Activated CD8-positive, alpha-beta memory T cell treated with anti-CD3 and anti-CD28 coated beads, Interleukin-2, amount 10 ng/mL, durations not matched to agents 7 days and 5 days (primary cell): ENCODE measurements at regions not wholly inside any gene's neighbourhood (a gene's known extent, or its start where the extent isn't known, plus 50 kb on each side); places are given as distances from the start of the nearest gene placed in this dataset.

Experiments used
- ATAC-seq: fragments of 150-1000 bp; cut with Tn5 transposase; one replicate; pipeline ENCODE4 v1.10.0; 2021; ENCODE audit warnings: moderate library complexity
- CTCF ChIA-PET: fragments of 350-600 bp; sonication (Branson Sonifier 250); formaldehyde crosslinking; loops from one replicate; lab custom pipeline; 2021; ENCODE audit warnings: antibody characterized with exemption; lab: Charles Lee
- DNase-seq: peaks from one replicate; pipeline ENCODE4 v3.0.0-alpha.2; 2020
- H3K27ac Mint-ChIP-seq: one replicate; pipeline ENCODE4 v1.8.0; 2021; ENCODE audit warnings: mild to moderate bottlenecking, mixed read lengths
- H3K27me3 Mint-ChIP-seq: one replicate; pipeline ENCODE4 v1.8.0; 2021; ENCODE audit warnings: mixed read lengths
- H3K36me3 Mint-ChIP-seq: one replicate; pipeline ENCODE4 v1.8.0; 2021; ENCODE audit warnings: mild to moderate bottlenecking, mixed read lengths
- H3K4me1 Mint-ChIP-seq: one replicate; pipeline ENCODE4 v1.8.0; 2021; ENCODE audit warnings: mixed read lengths
- H3K4me3 Mint-ChIP-seq: one replicate; pipeline ENCODE4 v1.8.0; 2021; ENCODE audit warnings: mild to moderate bottlenecking, moderate library complexity, mixed read lengths
- H3K9me3 Mint-ChIP-seq: one replicate; pipeline ENCODE4 v1.8.0; 2022; ENCODE audit warnings: low read depth, mixed read lengths

DNA sequence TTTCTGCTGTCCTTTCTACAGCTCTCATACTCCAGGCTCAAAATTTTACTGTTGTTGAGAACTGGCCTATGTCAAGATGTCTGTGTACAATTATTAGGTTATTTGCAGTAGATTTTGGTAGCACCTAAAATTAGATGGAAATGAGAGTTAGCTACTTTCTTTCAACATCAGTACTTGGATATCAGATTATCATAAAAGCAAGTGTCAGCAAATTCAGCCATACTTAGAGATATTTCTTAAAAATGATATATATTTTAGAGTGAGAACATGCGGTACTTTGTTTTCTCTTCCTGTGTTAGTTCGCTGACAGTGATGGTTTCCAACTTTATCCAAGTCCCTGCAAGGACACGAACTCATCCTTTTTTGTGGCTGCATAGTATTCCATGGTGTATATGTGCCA lies 351.8 kb upstream of the LRRC7 start:
- DNase-seq (no peak), ATAC-seq (no peak)
- Mint-ChIP-seq H3K4me3 (no peak overlapping the region), H3K27ac (no peak overlapping the region), H3K27me3 (no peaks in the 10 kb centered on the region), H3K9me3 (peaks cover 6% of the 10 kb centered on the region), H3K4me1 (no peaks in the 10 kb centered on the region), H3K36me3 (no peaks in the 10 kb centered on the region)
- CTCF ChIA-PET = no interaction called here

- no peak for DNase-seq
- Mint-ChIP-seq H3K4me3 (no peak overlapping the region), H3K27me3 (no peaks in the 10 kb centered on the region), H3K36me3 (no peaks in the 10 kb centered on the region), H3K9me3 (no peaks in the 10 kb centered on the region), H3K27ac (no peak overlapping the region), H3K4me1 (no peaks in the 10 kb centered on the region)
- ATAC-seq = no peak
- CTCF ChIA-PET = no interaction called here
These were observed 347.1 kb upstream of the LRRC7 start for GRCh38 chr1:69220672-69221071.

GRCh38 chr1:69221524-69221923 lies 346.2 kb upstream of the LRRC7 start:
- DNase-seq (no peak), ATAC-seq (no peak)
- CTCF ChIA-PET = no interaction called here
- Mint-ChIP-seq H3K4me1 (no peaks in the 10 kb centered on the region), H3K4me3 (no peak overlapping the region), H3K27me3 (no peaks in the 10 kb centered on the region), H3K36me3 (no peaks in the 10 kb centered on the region), H3K27ac (no peak overlapping the region), H3K9me3 (no peaks in the 10 kb centered on the region)

DNA sequence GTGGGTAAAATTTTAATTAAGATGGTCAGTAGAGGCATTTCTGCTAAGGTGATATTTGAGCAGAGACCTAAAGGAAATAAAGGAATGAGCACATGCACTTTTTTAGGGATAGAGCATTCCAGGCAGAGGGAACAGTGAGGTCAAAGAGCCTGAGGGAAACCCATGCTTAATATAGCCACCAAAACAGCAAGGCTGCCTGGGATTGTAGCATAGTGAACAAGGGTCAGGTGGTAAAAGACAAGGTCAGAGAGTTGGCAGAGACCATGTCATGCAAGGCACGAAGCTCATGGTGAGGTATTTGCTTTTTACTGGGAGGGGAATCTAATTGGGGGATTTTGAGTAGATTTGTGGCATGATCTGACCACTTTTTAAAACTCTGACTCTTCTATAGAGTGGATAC lies 344.6 kb upstream of the LRRC7 start:
- no peak for DNase-seq
- ATAC-seq = no peak
- H3K27me3 Mint-ChIP-seq = no peaks in the 10 kb centered on the region
- no peaks in the 10 kb centered on the region for H3K9me3 Mint-ChIP-seq
- H3K4me3 Mint-ChIP-seq = no peak overlapping the region
- H3K4me1 Mint-ChIP-seq = no peaks in the 10 kb centered on the region
- CTCF ChIA-PET = no interaction called here
- H3K27ac Mint-ChIP-seq = no peak overlapping the region
- H3K36me3 Mint-ChIP-seq = no peaks in the 10 kb centered on the region

DNA sequence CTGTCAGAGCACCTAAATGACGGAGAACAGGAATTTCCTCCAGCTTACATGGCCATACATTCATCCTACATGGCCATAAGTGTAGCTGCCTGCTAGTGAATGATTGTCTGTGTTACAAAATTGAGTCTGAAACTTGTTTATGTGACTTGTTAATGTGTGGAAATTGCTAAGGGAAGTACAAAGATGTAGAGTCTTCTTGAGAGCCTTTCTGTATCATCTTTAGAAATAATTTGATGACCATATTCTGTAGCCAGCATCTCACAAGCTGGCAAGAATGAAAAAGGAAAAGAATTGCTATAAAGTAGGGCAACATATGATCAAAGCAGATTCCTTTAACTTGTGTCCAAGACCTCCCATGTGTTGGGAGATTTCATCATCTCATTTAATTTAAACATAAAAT lies 339.2 kb upstream of the LRRC7 start:
- ATAC-seq = no peak

GRCh38 chr1:69230208-69230607 lies 337.5 kb upstream of the LRRC7 start:
- Mint-ChIP-seq H3K36me3 (no peaks in the 10 kb centered on the region), H3K9me3 (peaks cover 3% of the 10 kb centered on the region), H3K4me3 (no peak overlapping the region), H3K27me3 (no peaks in the 10 kb centered on the region), H3K27ac (no peak overlapping the region), H3K4me1 (no peaks in the 10 kb centered on the region)
- ATAC-seq = no peak
- no peak for DNase-seq
- CTCF ChIA-PET = no interaction called here

More for the DNA sequence above, 339.2 kb upstream of the LRRC7 start:
- Mint-ChIP-seq H3K4me1 (no peaks in the 10 kb centered on the region), H3K9me3 (peaks cover 3% of the 10 kb centered on the region), H3K4me3 (no peak overlapping the region), H3K36me3 (no peaks in the 10 kb centered on the region), H3K27ac (no peak overlapping the region), H3K27me3 (no peaks in the 10 kb centered on the region)
- CTCF ChIA-PET = no interaction called here
- DNase-seq = no peak

DNA sequence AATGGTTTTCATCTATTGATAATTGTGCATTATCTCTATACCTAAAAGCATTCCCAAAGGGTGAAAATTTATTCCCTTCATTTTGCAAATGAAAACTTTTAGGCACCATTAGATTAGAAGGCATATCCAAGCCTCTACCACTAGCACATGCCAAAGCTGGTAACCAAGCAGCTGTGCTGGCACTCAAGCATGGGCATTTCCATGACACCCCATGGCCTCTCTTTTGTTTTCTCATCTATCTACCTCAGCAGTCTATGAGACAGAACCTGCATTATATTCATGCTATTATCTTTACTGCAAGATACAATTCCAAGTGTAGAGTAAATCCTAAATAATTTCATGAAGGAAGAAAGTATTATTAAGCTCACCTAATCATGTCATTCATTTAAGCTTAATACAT lies 334.3 kb upstream of the LRRC7 start:
- CTCF ChIA-PET = no interaction called here
- ATAC-seq (no peak), DNase-seq (no peak)
- Mint-ChIP-seq H3K27me3 (no peaks in the 10 kb centered on the region), H3K9me3 (peaks cover 6% of the 10 kb centered on the region), H3K4me1 (no peaks in the 10 kb centered on the region), H3K27ac (no peak overlapping the region), H3K4me3 (no peak overlapping the region), H3K36me3 (no peaks in the 10 kb centered on the region)

DNA sequence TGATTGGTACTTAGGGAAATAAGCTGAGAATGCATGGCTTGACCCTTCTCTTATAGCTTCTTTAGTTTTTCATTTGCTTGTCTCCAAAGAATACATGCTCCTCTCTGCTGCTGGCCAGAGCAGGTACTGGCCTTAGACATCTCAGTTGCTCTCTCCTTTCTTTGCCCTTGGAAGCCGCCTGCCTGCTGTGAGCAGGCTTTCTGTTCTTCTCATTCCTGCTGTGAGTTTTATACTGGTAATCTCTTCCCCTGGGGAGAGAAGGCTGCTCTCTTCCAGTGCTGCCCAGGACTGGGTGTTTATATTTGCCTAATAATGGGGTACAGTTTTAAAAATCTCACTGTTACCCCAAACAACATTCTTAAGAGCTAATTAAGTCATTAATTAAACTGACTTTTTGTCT lies 323.5 kb upstream of the LRRC7 start:
- no peaks in the 10 kb centered on the region for H3K9me3 Mint-ChIP-seq
- no peak for ATAC-seq
- CTCF ChIA-PET = no interaction called here
- no peak overlapping the region for H3K4me3 Mint-ChIP-seq
- no peaks in the 10 kb centered on the region for H3K36me3 Mint-ChIP-seq
- no peaks in the 10 kb centered on the region for H3K27me3 Mint-ChIP-seq
- no peak for DNase-seq
- no peaks in the 10 kb centered on the region for H3K4me1 Mint-ChIP-seq
- H3K27ac Mint-ChIP-seq = no peak overlapping the region

DNA sequence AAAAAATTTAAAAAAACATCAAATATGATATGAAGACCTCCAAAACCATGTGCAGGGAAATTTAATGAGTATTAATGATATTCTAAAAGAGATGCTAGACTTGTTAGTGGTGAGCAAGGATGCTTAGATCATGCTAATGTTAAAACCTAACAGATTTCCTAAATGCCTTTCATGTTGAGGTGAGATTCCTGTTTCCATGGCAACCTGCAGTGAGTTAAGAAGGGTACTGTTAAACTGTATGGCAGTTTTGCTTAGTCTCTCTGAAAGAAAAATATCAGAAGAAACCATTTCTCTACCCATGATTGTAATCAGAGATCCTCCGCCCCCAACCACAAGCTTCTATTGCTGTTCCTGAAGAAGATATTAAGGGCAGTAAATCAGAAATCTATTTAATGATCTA lies 321.6 kb upstream of the LRRC7 start:
- Mint-ChIP-seq H3K36me3 (no peaks in the 10 kb centered on the region), H3K4me3 (no peak overlapping the region), H3K27ac (no peak overlapping the region), H3K4me1 (no peaks in the 10 kb centered on the region), H3K9me3 (peaks cover 2% of the 10 kb centered on the region), H3K27me3 (no peaks in the 10 kb centered on the region)
- CTCF ChIA-PET = no interaction called here
- ATAC-seq (no peak), DNase-seq (no peak)

DNA sequence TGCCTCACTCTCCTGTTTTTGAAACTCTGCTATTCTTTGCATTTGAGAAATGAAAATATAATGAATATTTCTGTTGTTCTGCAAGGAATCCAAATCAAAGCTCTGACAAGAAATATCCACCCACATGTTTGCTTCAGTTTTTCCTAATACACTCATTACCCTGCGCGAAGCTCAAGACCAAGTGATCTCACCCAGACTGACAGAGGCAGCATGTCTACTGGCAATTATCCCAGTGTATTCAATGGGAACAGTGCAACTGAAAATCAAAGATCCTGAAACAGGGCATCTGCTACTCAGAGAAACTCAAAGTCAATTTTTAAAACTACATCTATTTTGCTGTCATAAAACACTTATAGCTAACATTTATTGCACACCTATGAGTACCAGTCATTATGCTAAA lies 321.0 kb upstream of the LRRC7 start:
- Mint-ChIP-seq H3K27me3 (no peaks in the 10 kb centered on the region), H3K9me3 (peaks cover 2% of the 10 kb centered on the region), H3K4me3 (no peak overlapping the region), H3K36me3 (no peaks in the 10 kb centered on the region), H3K27ac (no peak overlapping the region), H3K4me1 (no peaks in the 10 kb centered on the region)
- no peak for DNase-seq
- no peak for ATAC-seq
- CTCF ChIA-PET = no interaction called here

- CTCF ChIA-PET = no interaction called here
- Mint-ChIP-seq H3K36me3 (no peaks in the 10 kb centered on the region), H3K4me1 (no peaks in the 10 kb centered on the region), H3K27ac (no peak overlapping the region), H3K4me3 (no peak overlapping the region), H3K9me3 (peaks cover 5% of the 10 kb centered on the region), H3K27me3 (no peaks in the 10 kb centered on the region)
- DNase-seq (no peak), ATAC-seq (no peak)
These were observed 315.0 kb upstream of the LRRC7 start for GRCh38 chr1:69252696-69253095.

DNA sequence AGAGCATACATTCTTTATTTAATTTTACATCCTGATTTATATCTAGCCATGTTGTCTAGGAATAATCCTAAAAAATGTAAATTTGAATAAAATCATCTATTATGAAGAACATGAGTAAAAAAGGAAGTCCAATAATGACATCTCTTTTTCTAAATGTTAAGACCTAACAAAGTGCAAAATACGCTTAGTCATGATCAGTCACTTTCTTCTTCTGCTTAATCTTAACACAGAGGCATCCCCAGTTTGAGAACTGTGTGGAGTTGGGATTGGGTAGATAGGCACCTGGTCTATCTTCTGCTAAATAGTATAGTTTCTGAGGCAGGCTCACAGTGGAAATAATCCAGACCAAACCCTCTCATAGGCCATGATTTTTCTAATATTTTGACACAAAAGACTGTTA lies 311.7 kb upstream of the LRRC7 start:
- DNase-seq = no peak
- Mint-ChIP-seq H3K27me3 (no peaks in the 10 kb centered on the region), H3K4me3 (no peak overlapping the region), H3K36me3 (no peaks in the 10 kb centered on the region), H3K4me1 (no peaks in the 10 kb centered on the region), H3K9me3 (peaks cover 3% of the 10 kb centered on the region), H3K27ac (no peak overlapping the region)
- CTCF ChIA-PET = no interaction called here
- no peak for ATAC-seq

DNA sequence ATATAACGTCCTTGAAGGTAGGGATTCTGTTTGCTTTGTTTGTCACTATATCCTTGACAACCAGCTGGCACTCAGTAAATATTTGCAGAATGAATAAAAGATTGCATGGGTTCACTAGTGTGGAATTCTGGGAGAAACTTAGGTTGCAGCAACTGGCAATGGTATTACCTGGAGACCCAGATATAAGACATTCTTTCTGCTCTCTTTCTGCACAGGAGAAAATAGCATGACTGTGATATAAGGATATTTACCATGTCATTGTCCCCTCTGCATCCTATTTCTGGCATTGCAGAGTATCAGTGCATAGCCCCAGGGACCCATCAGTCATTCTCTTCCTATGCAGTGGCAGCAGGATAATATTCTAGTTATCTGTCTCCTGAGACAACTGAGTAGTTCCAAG lies 308.9 kb upstream of the LRRC7 start:
- no peak for DNase-seq
- CTCF ChIA-PET = no interaction called here
- peaks cover 5% of the 10 kb centered on the region for H3K9me3 Mint-ChIP-seq
- no peaks in the 10 kb centered on the region for H3K4me1 Mint-ChIP-seq
- H3K27ac Mint-ChIP-seq = no peak overlapping the region
- no peak for ATAC-seq
- no peak overlapping the region for H3K4me3 Mint-ChIP-seq
- no peaks in the 10 kb centered on the region for H3K36me3 Mint-ChIP-seq
- no peaks in the 10 kb centered on the region for H3K27me3 Mint-ChIP-seq

DNA sequence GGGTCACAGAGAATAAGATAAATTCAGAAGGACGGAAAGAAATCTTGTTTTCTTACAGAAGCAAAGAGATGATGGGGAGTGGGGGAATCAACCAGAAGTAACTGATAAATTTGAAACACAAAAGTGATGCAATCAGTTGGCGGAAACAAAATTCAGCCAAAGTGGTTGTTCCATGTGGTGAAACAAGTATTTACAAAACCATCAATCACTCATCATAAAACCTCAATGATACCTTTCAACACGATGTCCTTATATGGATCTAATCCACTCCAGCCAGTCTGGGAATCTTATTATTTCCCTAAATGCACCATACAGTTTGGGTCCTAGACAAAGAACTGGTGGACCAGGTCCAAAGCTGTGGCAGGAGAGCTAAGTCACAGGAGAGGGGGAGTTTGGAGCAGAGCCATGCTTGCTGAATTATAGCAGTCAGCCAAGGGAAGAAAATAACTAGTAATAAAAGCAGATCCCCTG lies 303.8 kb upstream of the LRRC7 start:
- Mint-ChIP-seq H3K36me3 (no peaks in the 10 kb centered on the region), H3K27me3 (no peaks in the 10 kb centered on the region), H3K9me3 (peaks cover 9% of the 10 kb centered on the region)

DNA sequence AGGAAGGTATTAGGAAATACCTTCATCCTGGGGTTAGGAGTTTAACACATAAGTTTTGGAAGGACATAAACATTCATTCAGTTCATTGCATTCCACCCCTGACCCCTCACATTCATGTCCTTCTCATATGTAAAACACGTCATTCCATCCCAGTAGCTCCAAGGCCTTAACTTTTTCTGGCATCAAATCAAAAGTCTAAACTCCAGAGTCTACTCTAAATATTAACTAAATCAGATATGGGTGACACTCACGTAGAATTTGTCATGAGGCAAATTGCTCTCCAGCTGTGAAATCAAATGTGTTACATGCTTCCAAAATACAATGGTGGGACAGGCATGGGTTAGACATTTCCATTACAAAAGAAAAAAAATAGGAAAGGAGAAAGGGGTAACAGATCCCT lies 298.2 kb upstream of the LRRC7 start:
- peaks cover 9% of the 10 kb centered on the region for H3K9me3 Mint-ChIP-seq
- DNase-seq (no peak), ATAC-seq (no peak)
- no peak overlapping the region for H3K27ac Mint-ChIP-seq
- H3K27me3 Mint-ChIP-seq = no peaks in the 10 kb centered on the region
- CTCF ChIA-PET = no interaction called here
- H3K4me1 Mint-ChIP-seq = no peaks in the 10 kb centered on the region
- no peak overlapping the region for H3K4me3 Mint-ChIP-seq
- H3K36me3 Mint-ChIP-seq = no peaks in the 10 kb centered on the region

More for the DNA sequence above, 303.8 kb upstream of the LRRC7 start:
- H3K4me3 Mint-ChIP-seq = no peak overlapping the region
- CTCF ChIA-PET = no interaction called here
- ATAC-seq (no peak), DNase-seq (no peak)
- no peaks in the 10 kb centered on the region for H3K4me1 Mint-ChIP-seq
- no peak overlapping the region for H3K27ac Mint-ChIP-seq
